ENCODE measurements at regions not wholly inside any gene's neighbourhood (a gene's known extent, or its start where the extent isn't known, plus 50 kb on each side); places are given as distances from the start of the nearest gene placed in this dataset.

DNA sequence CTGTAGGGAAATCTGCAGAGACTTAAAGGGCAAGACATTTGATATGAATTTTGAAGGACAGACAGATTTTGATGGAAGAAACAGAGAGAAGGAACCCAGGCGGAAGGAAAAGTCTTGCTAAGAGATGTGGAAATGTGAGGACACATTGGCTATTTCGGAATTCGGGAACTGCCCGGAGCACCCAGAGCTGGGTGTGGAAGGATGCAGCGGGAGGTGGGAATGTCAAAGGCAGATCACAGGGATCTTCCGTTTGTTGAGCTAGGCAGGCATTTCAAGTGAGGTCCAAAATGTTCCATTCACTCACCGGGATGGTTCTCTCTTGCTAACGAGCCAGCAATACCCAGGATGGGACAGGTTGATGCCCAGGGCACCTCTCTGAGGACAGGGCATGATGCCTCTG lies 87.2 kb upstream of the CTBP2 start:
- TF ChIP-seq, protein P1, sequence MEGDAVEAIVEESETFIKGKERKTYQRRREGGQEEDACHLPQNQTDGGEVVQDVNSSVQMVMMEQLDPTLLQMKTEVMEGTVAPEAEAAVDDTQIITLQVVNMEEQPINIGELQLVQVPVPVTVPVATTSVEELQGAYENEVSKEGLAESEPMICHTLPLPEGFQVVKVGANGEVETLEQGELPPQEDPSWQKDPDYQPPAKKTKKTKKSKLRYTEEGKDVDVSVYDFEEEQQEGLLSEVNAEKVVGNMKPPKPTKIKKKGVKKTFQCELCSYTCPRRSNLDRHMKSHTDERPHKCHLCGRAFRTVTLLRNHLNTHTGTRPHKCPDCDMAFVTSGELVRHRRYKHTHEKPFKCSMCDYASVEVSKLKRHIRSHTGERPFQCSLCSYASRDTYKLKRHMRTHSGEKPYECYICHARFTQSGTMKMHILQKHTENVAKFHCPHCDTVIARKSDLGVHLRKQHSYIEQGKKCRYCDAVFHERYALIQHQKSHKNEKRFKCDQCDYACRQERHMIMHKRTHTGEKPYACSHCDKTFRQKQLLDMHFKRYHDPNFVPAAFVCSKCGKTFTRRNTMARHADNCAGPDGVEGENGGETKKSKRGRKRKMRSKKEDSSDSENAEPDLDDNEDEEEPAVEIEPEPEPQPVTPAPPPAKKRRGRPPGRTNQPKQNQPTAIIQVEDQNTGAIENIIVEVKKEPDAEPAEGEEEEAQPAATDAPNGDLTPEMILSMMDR (IDR thresholded peaks at IDR 0.05) = no peak
- TF ChIP-seq EP300 (IDR thresholded peaks at IDR 0.05; ENCODE audit: low read depth) = no peak
- TF ChIP-seq POLR2AphosphoS5 (IDR thresholded peaks at IDR 0.05) = no peak
- TF ChIP-seq POLR2A (IDR thresholded peaks at IDR 0.05) = no peak
- Histone ChIP-seq H3K4me3 (no peak overlapping the region), H3K27ac (no peak overlapping the region), H3K27me3 (no peaks in the 10 kb centered on the region), H3K9me3 (peaks cover 4% of the 10 kb centered on the region in 2 donors), H3K36me3 (no peaks in the 10 kb centered on the region), H3K4me1 (no peaks in the 10 kb centered on the region)
- 80 to 84% methylated on average over 7 to 8 of the region's 8 CpGs for WGBS, 2 donors (ENCODE audit: low coverage in 1 of 2)
- DNase-seq = no peak
- in situ Hi-C loops (cut with MboI; ENCODE audit: low pct_ligation_motif_present in 1 of 4, low pct_unique_long_range_greater_than_20kb in 1 of 4, low sequenced_read_pairs in 3 of 4) = no loop called here
- intact Hi-C loops (cut with DNase I; ENCODE audit: low total_unique reads) = no loop called here

DNA sequence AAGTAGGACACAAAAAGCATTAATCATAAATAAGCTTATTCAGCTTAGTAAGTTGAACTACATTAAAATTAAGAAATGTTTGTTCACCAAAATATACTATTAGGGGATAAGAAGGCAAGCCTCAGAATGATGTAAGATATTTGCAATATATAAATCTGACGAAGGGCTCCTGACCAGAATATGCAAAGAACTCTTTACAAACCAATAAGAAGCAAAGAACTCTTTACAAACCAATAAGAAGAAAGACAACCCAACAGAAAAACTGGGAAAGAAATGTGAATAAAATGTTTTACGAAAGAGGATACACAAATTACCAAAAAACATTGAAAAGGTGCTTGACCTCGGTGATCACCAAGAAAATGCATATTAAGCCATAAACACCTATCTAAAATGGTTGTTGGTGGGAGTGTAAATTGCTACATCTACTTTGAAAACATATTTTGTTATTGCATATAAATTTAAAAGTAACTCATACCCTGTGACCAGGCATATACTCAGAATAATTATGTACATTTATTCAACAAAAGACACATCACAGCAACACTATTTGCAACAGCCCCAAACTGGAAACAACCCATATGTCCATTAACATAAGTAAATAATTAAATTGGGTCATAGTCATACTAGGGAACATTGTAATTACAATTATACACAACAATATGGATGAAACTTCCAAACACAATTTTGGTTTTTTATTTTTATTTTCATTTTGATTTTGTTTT lies 83.3 kb upstream of the CTBP2 start:
- no peaks in the 10 kb centered on the region for H3K36me3 ChIP-seq
- intact Hi-C loops (cut with DNase I; ENCODE audit: low total_unique reads) = no loop called here
- no peak overlapping the region for H3K4me3 ChIP-seq
- WGBS, 2 donors (ENCODE audit: low coverage in 1 of 2) = 85 to 88% methylated on average over 1 to 3 of the region's 3 CpGs
- H3K9me3 ChIP-seq = peaks cover 5 to 6% of the 10 kb centered on the region in 2 donors
- no peaks in the 10 kb centered on the region for H3K27me3 ChIP-seq
- in situ Hi-C loops (cut with MboI; ENCODE audit: low pct_ligation_motif_present in 1 of 4, low pct_unique_long_range_greater_than_20kb in 1 of 4, low sequenced_read_pairs in 3 of 4) = no loop called here
- no peaks in the 10 kb centered on the region for H3K4me1 ChIP-seq
- TF ChIP-seq POLR2AphosphoS5 (IDR thresholded peaks at IDR 0.05) (no peak), POLR2A (IDR thresholded peaks at IDR 0.05) (no peak), EP300 (IDR thresholded peaks at IDR 0.05; ENCODE audit: low read depth) (no peak)
- TF ChIP-seq, protein P1 (IDR thresholded peaks at IDR 0.05) = no peak
- H3K27ac ChIP-seq = no peak overlapping the region
- no peak for DNase-seq

- intact Hi-C loops (cut with DNase I; ENCODE audit: low total_unique reads) = loop anchor here (1.0 kb wide), 1 partner anchor 24 kb away; no protein-coding TSS in a partner anchor
- Histone ChIP-seq H3K27me3 (no peaks in the 10 kb centered on the region), H3K4me3 (no peak overlapping the region), H3K27ac (no peak overlapping the region), H3K36me3 (no peaks in the 10 kb centered on the region), H3K9me3 (peaks cover 7 to 13% of the 10 kb centered on the region in 2 donors), H3K4me1 (no peaks in the 10 kb centered on the region)
- no peak for DNase-seq
- 92% methylated on average over 1 of the region's 1 CpG for WGBS, 2 donors (ENCODE audit: low coverage in 1 of 2)
- TF ChIP-seq POLR2A (IDR thresholded peaks at IDR 0.05) (no peak), EP300 (IDR thresholded peaks at IDR 0.05; ENCODE audit: low read depth) (no peak), POLR2AphosphoS5 (IDR thresholded peaks at IDR 0.05) (no peak)
- TF ChIP-seq, protein P1 (IDR thresholded peaks at IDR 0.05) = no peak
- in situ Hi-C loops (cut with MboI; ENCODE audit: low pct_ligation_motif_present in 1 of 4, low pct_unique_long_range_greater_than_20kb in 1 of 4, low sequenced_read_pairs in 3 of 4) = no loop called here
Observed at GRCh38 chr10:125238682-125239081, 78.3 kb upstream of the CTBP2 start.

DNA sequence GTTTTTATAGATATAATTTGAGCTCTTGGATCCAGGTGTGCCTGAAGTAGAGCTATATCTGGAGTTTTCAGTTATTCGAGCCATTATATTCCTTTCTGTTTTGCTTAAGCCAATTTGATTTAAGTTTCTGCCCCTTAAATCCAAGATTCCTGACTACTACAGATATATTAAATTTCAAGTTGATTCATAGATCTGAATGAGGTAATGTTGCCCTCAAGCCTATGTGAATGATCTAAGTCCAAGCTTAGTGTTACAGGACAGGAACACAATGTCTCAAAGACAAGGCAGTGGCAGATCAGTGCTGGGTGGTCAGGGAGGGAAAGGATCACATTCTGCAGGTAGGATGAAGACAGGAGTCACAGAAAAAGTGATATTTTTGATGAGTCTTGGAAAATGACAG lies 75.7 kb upstream of the CTBP2 start:
- in situ Hi-C loops (cut with MboI; ENCODE audit: low pct_ligation_motif_present in 1 of 4, low pct_unique_long_range_greater_than_20kb in 1 of 4, low sequenced_read_pairs in 3 of 4) = no loop called here

More for the DNA sequence above, 75.7 kb upstream of the CTBP2 start:
- Histone ChIP-seq H3K36me3 (no peaks in the 10 kb centered on the region), H3K4me3 (no peak overlapping the region), H3K27ac (no peak overlapping the region), H3K27me3 (no peaks in the 10 kb centered on the region), H3K9me3 (peaks cover 7 to 13% of the 10 kb centered on the region in 2 donors), H3K4me1 (no peaks in the 10 kb centered on the region)
- no peak for DNase-seq
- TF ChIP-seq POLR2AphosphoS5 (IDR thresholded peaks at IDR 0.05) (no peak), POLR2A (IDR thresholded peaks at IDR 0.05) (no peak), EP300 (IDR thresholded peaks at IDR 0.05; ENCODE audit: low read depth) (no peak)
- TF ChIP-seq, protein P1 (IDR thresholded peaks at IDR 0.05) = no peak
- WGBS, 2 donors (ENCODE audit: low coverage in 1 of 2) = 95 to 98% methylated on average over 1 of the region's 1 CpG
- intact Hi-C loops (cut with DNase I; ENCODE audit: low total_unique reads) = loop anchor here (1.0 kb wide), 1 partner anchor 114 kb away; no protein-coding TSS in a partner anchor
